Vagina (tissue), 2 donors: ENCODE measurements at regions not wholly inside any gene's neighbourhood (a gene's known extent, or its start where the extent isn't known, plus 50 kb on each side); places are given as distances from the start of the nearest gene placed in this dataset.

Source experiments
- DNase-seq, 2 donors: peaks; one replicate each; pipeline ENCODE4 v3.0.0-alpha.2; 2017; ENCODE audit errors: extremely low spot score in 2 of 2
- H3K27ac ChIP-seq: fragments of 200-600 bp; sonication (generic); one replicate; pipeline ENCODE4 v1.5.1; 2019
- H3K27me3 ChIP-seq: fragments of 200-600 bp; sonication (generic); one replicate; pipeline ENCODE4 v1.5.1; 2019
- H3K36me3 ChIP-seq, 2 donors: fragments of 200-600 bp; sonication (generic); one replicate each; pipeline ENCODE4 v1.5.1; 2017 to 2019
- H3K4me1 ChIP-seq: fragments of 200-600 bp; sonication (generic); one replicate; pipeline ENCODE4 v1.5.1; 2019
- H3K4me3 ChIP-seq, 2 donors: fragments of 200-600 bp; sonication (generic); 1 replicate in 1 of 2; 2 replicates in 1 of 2; pipeline ENCODE4 v1.5.1; 2016 to 2019
- H3K9me3 ChIP-seq: fragments of 200-600 bp; sonication (generic); one replicate; pipeline ENCODE4 v1.5.1; 2019
- CTCF ChIP-seq, 3 experiments: fragments of 450-650 bp in 2 of 3; fragments of 200-600 bp in 1 of 3; sonication (generic) in 1 of 3; IDR thresholded peaks; one replicate each; pipeline ENCODE4 v1.5.1; 2017 to 2019; ENCODE audit warnings: antibody characterized with exemption in 3 of 3, mild to moderate bottlenecking in 2 of 3, moderate library complexity in 2 of 3
- POLR2A ChIP-seq, 2 donors: fragments of 450-650 bp; IDR thresholded peaks; one replicate each; pipeline ENCODE4 v1.6.1; 2017; ENCODE audit warnings: antibody characterized with exemption in 2 of 2, mild to moderate bottlenecking in 2 of 2, moderate library complexity in 2 of 2
- POLR2AphosphoS5 ChIP-seq, 2 donors: sonication (generic); formaldehyde crosslinking; IDR thresholded peaks; one replicate each; pipeline ENCODE4 v1.9.0; 2017; ENCODE audit warnings: antibody characterized with exemption in 2 of 2, mild to moderate bottlenecking in 2 of 2, low read depth in 1 of 2; ENCODE audit not compliant: insufficient read depth in 1 of 2
- intact Hi-C: fragments of 100-400 bp; cut with DNase I; formaldehyde crosslinking; loops from one replicate; pipeline ENCODE4 v1.15.1; 2023

- intact Hi-C loops = no loop called here
- no peaks in the 10 kb centered on the region for H3K36me3 ChIP-seq
- no peak overlapping the region for H3K4me3 ChIP-seq
- H3K27ac ChIP-seq = no peak overlapping the region
- no peak for TF ChIP-seq POLR2AphosphoS5 (IDR thresholded peaks at IDR 0.05; ENCODE audit: insufficient read depth in 1 of 2, low read depth in 1 of 2)
- no peak for TF ChIP-seq POLR2A (IDR thresholded peaks at IDR 0.05)
- TF ChIP-seq CTCF (IDR thresholded peaks at IDR 0.05) = no peak
- H3K9me3 ChIP-seq = no peaks in the 10 kb centered on the region
- no peaks in the 10 kb centered on the region for H3K27me3 ChIP-seq
- no peaks in the 10 kb centered on the region for H3K4me1 ChIP-seq
- DNase-seq = no peak
Observed at GRCh38 chr7:52091996-52092395, 775.4 kb upstream of the COBL start.

- intact Hi-C loops = no loop called here
- H3K36me3 ChIP-seq = no peaks in the 10 kb centered on the region
- no peak overlapping the region for H3K4me3 ChIP-seq
- no peaks in the 10 kb centered on the region for H3K4me1 ChIP-seq
- no peaks in the 10 kb centered on the region for H3K27me3 ChIP-seq
- H3K9me3 ChIP-seq = no peaks in the 10 kb centered on the region
- DNase-seq = no peak
- TF ChIP-seq POLR2AphosphoS5 (IDR thresholded peaks at IDR 0.05; ENCODE audit: insufficient read depth in 1 of 2, low read depth in 1 of 2) (no peak), POLR2A (IDR thresholded peaks at IDR 0.05) (no peak), CTCF (IDR thresholded peaks at IDR 0.05) (no peak)
- no peak overlapping the region for H3K27ac ChIP-seq
Observed at GRCh38 chr7:52091101-52091500, 774.5 kb upstream of the COBL start.

GRCh38 chr7:52088008-52088901 lies 771.6 kb upstream of the COBL start:
- Histone ChIP-seq H3K9me3 (no peaks in the 10 kb centered on the region), H3K36me3 (no peaks in the 10 kb centered on the region), H3K4me1 (no peaks in the 10 kb centered on the region), H3K27ac (no peak overlapping the region), H3K4me3 (peak overlapping the region; percentile 17 to 27), H3K27me3 (no peaks in the 10 kb centered on the region)
- no peak for DNase-seq
- TF ChIP-seq POLR2AphosphoS5 (IDR thresholded peaks at IDR 0.05; ENCODE audit: insufficient read depth in 1 of 2, low read depth in 1 of 2) (no peak), CTCF (IDR thresholded peaks at IDR 0.05) (no peak), POLR2A (IDR thresholded peaks at IDR 0.05) (no peak)
- intact Hi-C loops = no loop called here

DNA sequence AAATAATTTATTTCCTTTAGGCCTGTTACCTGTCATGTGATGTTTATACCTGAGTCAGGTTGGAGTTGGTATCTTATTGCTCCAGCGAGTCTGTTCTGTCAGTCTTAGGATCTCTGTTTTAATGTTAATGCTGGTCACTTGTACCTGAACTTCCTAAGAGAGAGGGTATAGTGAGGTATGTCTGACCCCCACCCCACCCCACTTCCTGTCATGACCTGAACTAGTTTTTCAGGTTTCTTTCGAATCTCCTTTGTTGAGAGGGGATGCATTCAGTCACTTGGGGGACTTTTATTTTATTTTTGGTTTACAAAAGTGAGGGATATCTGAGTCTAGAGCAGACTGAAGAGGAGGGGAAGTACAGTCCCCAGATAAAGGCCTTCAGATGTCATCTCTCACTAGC lies 769.0 kb upstream of the COBL start:
- H3K9me3 ChIP-seq = no peaks in the 10 kb centered on the region
- H3K27ac ChIP-seq = no peak overlapping the region
- H3K4me1 ChIP-seq = no peaks in the 10 kb centered on the region
- TF ChIP-seq POLR2A (IDR thresholded peaks at IDR 0.05) (no peak), POLR2AphosphoS5 (IDR thresholded peaks at IDR 0.05; ENCODE audit: insufficient read depth in 1 of 2, low read depth in 1 of 2) (no peak), CTCF (IDR thresholded peaks at IDR 0.05) (no peak)
- H3K27me3 ChIP-seq = no peaks in the 10 kb centered on the region
- no peaks in the 10 kb centered on the region for H3K36me3 ChIP-seq
- intact Hi-C loops = no loop called here
- DNase-seq = no peak
- H3K4me3 ChIP-seq = no peak overlapping the region

GRCh38 chr7:52080493-52080892 lies 763.9 kb upstream of the COBL start:
- Histone ChIP-seq H3K27ac (no peak overlapping the region), H3K9me3 (no peaks in the 10 kb centered on the region), H3K4me3 (no peak overlapping the region), H3K36me3 (no peaks in the 10 kb centered on the region), H3K27me3 (no peaks in the 10 kb centered on the region), H3K4me1 (no peaks in the 10 kb centered on the region)
- no peak for TF ChIP-seq CTCF (IDR thresholded peaks at IDR 0.05)
- no peak for TF ChIP-seq POLR2A (IDR thresholded peaks at IDR 0.05)
- DNase-seq = no peak
- intact Hi-C loops = no loop called here
